SK-N-SH (cell line): ENCODE measurements at regions not wholly inside any gene's neighbourhood (a gene's known extent, or its start where the extent isn't known, plus 50 kb on each side); places are given as distances from the start of the nearest gene placed in this dataset.

Experiments used
- CHD2 ChIP-seq: fragments of 150-350 bp; IDR thresholded peaks from 2 replicates; pipeline ENCODE4 v1.6.1; 2018; ENCODE audit warnings: low read length; ENCODE audit not compliant: partially characterized antibody
- EZH2phosphoT487 ChIP-seq: fragments of 200-600 bp; sonication (generic); IDR thresholded peaks from 2 replicates; pipeline ENCODE4 v1.6.1; 2017; ENCODE audit warnings: low read depth, mixed run types, mild to moderate bottlenecking, antibody characterized with exemption, moderate library complexity, borderline replicate concordance
- REST ChIP-seq: IDR thresholded peaks from 2 replicates; pipeline ENCODE4 v1.6.1; 2012; ENCODE audit warnings: mild to moderate bottlenecking, low read depth, low read length, moderate library complexity
- YY1 ChIP-seq: IDR thresholded peaks from 2 replicates; pipeline ENCODE4 v1.4.0; 2012; ENCODE audit warnings: low read depth, mild to moderate bottlenecking
- TF ChIP-seq, protein P1 (sequence below): fragments of 200-600 bp; sonication (generic); IDR thresholded peaks from 2 replicates; pipeline ENCODE4 v1.6.1; 2017; ENCODE audit warnings: antibody characterized with exemption, mild to moderate bottlenecking, moderate library complexity

DNA sequence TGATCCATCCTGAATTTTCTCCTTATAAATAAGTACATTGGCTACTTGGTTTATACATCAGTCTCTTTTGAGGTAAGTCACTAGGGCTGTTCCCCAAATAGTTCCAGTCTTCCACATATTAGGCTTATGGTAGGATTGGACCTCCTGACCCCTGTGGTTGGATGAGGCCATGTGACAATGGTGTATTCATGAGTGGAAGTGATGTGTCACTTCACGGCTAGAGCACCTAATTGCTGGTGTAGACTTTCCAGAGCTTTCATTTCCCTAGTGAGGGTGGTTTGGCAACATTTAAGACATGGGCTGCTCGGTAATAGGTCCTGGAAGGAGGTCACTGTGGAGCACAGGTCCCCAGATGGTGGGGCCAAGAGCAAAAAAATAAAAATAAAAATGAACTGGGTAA is 141.2 kb upstream of the ABCB5 start:
- TF ChIP-seq REST (no peak), YY1 (no peak), CHD2 (no peak), EZH2phosphoT487 (no peak)
- TF ChIP-seq, protein P1, sequence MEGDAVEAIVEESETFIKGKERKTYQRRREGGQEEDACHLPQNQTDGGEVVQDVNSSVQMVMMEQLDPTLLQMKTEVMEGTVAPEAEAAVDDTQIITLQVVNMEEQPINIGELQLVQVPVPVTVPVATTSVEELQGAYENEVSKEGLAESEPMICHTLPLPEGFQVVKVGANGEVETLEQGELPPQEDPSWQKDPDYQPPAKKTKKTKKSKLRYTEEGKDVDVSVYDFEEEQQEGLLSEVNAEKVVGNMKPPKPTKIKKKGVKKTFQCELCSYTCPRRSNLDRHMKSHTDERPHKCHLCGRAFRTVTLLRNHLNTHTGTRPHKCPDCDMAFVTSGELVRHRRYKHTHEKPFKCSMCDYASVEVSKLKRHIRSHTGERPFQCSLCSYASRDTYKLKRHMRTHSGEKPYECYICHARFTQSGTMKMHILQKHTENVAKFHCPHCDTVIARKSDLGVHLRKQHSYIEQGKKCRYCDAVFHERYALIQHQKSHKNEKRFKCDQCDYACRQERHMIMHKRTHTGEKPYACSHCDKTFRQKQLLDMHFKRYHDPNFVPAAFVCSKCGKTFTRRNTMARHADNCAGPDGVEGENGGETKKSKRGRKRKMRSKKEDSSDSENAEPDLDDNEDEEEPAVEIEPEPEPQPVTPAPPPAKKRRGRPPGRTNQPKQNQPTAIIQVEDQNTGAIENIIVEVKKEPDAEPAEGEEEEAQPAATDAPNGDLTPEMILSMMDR: no peak
